HEK293T (cell line): ENCODE measurements at regions not wholly inside any gene's neighbourhood (a gene's known extent, or its start where the extent isn't known, plus 50 kb on each side); places are given as distances from the start of the nearest gene placed in this dataset.
"Not testable (repeated sequence)": the region's sequence is repeated elsewhere in the genome, so short reads cannot be mapped to it uniquely, and the experiment has no call there.

Experiments
- CTCF ChIA-PET: fragments of 350-600 bp; formaldehyde crosslinking; extraction: SDS; loops from one replicate; lab custom pipeline; 2021; ENCODE audit warnings: antibody characterized with exemption, inconsistent platforms; lab: Yijun Ruan, JAX
- POLR2A ChIA-PET: fragments of 350-600 bp; formaldehyde crosslinking; extraction: SDS; loops from one replicate; lab custom pipeline; 2020; ENCODE audit warnings: antibody characterized with exemption, inconsistent platforms; lab: Yijun Ruan, JAX
- DNase-seq: peaks from one replicate; pipeline ENCODE4 v3.0.0; 2012; ENCODE audit warnings: mixed read lengths; ENCODE audit errors: extremely low spot score
- ARNT ChIP-seq: fragments of 450-650 bp; IDR thresholded peaks from 2 replicates; pipeline ENCODE4 v1.6.1; 2017; ENCODE audit warnings: mild to moderate bottlenecking
- BHLHE40 ChIP-seq: fragments of 450-650 bp; IDR thresholded peaks from 2 replicates; pipeline ENCODE4 v1.6.1; 2016; ENCODE audit warnings: mild to moderate bottlenecking, moderate library complexity, borderline replicate concordance
- CTBP1 ChIP-seq: fragments of 450-650 bp; IDR thresholded peaks from 2 replicates; pipeline ENCODE4 v1.6.1; 2016; ENCODE audit warnings: borderline replicate concordance
- ELF4 ChIP-seq: fragments of 450-650 bp; IDR thresholded peaks from 2 replicates; pipeline ENCODE4 v1.6.1; 2017; ENCODE audit warnings: antibody characterized with exemption
- FOXA1 ChIP-seq: fragments of 450-650 bp; IDR thresholded peaks from 2 replicates; pipeline ENCODE4 v1.6.1; 2016; ENCODE audit warnings: mild to moderate bottlenecking
- FOXM1 ChIP-seq: fragments of 450-650 bp; IDR thresholded peaks from 2 replicates; pipeline ENCODE4 v1.6.1; 2017; ENCODE audit warnings: mild to moderate bottlenecking, borderline replicate concordance
- HDGF ChIP-seq: fragments of 450-650 bp; IDR thresholded peaks from 2 replicates; pipeline ENCODE4 v1.6.1; 2017; ENCODE audit warnings: antibody characterized with exemption, borderline replicate concordance
- L3MBTL2 ChIP-seq: fragments of 450-650 bp; conservative IDR thresholded peaks from 2 replicates; pipeline ENCODE4 v1.6.1; 2016; ENCODE audit warnings: mild to moderate bottlenecking
- LEF1 ChIP-seq: fragments of 450-650 bp; IDR thresholded peaks from 2 replicates; pipeline ENCODE4 v1.6.1; 2017; ENCODE audit warnings: mild to moderate bottlenecking, borderline replicate concordance
- NFRKB ChIP-seq: fragments of 450-650 bp; IDR thresholded peaks from 2 replicates; pipeline ENCODE4 v1.6.1; 2016; ENCODE audit warnings: mild to moderate bottlenecking, moderate library complexity
- SP1 ChIP-seq: fragments of 450-650 bp; IDR thresholded peaks from 2 replicates; pipeline ENCODE4 v1.6.1; 2017
- SUZ12 ChIP-seq: fragments of 450-650 bp; IDR thresholded peaks from 2 replicates; pipeline ENCODE4 v1.6.1; 2016; ENCODE audit warnings: mild to moderate bottlenecking
- TARDBP ChIP-seq: fragments of 450-650 bp; IDR thresholded peaks from 2 replicates; pipeline ENCODE4 v1.6.1; 2016
- TF ChIP-seq, protein P1 (sequence below): fragments of 450-650 bp; IDR thresholded peaks from 2 replicates; pipeline ENCODE4 v1.6.1; 2016

DNA sequence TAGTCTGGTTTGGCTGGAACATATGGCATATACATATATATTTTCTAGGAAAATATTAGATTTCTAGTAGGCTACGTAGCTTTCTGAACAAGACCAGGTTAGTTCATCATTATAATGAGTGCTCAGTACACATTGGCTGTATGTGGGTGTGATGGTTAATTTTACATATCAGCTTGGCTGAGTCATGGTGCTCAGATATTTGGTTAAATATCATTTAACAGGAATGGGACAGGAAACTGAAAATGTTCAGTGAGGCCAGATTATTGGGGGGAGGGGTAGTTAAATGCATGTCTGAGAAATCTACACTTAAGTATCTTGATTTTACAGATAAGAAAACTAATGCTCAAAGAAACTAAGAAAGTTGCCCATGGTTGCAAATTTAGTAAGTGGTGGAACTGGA, 160.1 kb downstream of the RBMX2 start:
- no peak for DNase-seq
- ChIA-PET POLR2A (no interaction called here), CTCF (interaction anchor here (1.1 kb wide), 1 partner anchor 14 kb away, joined by 9 read pairs; no protein-coding TSS in a partner anchor)
- TF ChIP-seq LEF1 (no peak), TARDBP (no peak), FOXM1 (no peak), L3MBTL2 (no peak), BHLHE40 (no peak), HDGF (no peak), ARNT (no peak), FOXA1 (no peak), NFRKB (no peak)
- TF ChIP-seq, protein P1, sequence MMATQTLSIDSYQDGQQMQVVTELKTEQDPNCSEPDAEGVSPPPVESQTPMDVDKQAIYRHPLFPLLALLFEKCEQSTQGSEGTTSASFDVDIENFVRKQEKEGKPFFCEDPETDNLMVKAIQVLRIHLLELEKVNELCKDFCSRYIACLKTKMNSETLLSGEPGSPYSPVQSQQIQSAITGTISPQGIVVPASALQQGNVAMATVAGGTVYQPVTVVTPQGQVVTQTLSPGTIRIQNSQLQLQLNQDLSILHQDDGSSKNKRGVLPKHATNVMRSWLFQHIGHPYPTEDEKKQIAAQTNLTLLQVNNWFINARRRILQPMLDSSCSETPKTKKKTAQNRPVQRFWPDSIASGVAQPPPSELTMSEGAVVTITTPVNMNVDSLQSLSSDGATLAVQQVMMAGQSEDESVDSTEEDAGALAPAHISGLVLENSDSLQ: no peak

DNA sequence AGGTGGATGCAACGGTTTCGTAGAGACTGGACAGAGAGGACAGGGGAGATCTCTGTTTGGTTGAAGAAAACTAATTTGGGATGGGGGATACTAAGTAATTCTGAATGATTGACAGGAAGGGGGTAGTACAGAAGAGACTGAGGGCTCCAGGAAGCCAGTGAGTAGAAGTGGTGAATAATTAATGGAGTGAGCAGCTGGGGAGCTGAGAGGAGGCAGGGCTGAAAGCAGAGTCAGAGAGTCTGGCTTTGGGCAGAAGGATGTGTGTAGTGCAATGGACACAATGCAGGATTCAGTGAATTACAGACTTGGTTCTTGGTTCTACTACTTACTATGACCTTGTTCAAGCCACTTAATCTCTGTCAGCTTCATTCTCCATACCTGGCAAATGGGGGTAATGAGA, 161.7 kb downstream of the RBMX2 start:
- no peak for DNase-seq
- CTCF ChIA-PET: interaction anchor here (0.8 kb wide), 1 partner anchor 12 kb away, joined by 4 read pairs; no protein-coding TSS in a partner anchor
- TF ChIP-seq, protein P1: 0 out of 2 replicates have a peak, but pooled peaks have one; percentile 21
- no peak for TF ChIP-seq TARDBP
- no peak for TF ChIP-seq FOXA1
- POLR2A ChIA-PET: no interaction called here

DNA sequence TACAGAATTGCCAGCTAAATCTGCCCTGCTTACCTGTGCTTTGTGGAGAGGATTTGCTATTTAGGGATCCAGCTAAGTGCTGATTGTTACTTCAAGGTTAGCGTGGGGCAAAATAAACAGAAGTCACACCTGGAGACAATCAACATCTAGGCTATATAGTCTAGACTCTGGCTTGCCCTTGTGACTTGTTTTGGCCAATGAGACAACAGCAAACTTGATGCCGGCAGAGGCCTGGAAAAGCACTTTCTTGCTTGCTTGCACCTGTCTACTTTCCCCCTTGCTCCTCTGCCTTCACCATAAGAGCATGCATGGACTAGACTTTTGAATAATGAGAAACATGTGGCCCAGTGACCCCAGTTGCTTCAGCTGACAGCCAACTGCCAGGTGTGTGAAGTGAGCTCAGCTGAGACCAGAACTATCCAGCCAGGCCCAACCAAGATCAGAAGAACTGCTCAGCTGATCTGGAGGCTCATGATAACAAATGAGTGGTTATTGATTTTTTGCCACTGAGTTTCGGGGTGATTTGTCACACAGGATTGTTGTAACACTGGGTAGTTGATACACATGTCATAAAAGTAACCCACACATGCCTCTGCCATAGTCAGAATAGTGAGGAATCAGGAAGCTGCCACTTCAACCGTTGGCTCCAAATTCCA, 164.4 kb downstream of the RBMX2 start:
- POLR2A ChIA-PET: no interaction called here
- TF ChIP-seq HDGF (no peak), ELF4 (no peak), TARDBP (no peak), SP1 (no peak), SUZ12 (no peak), CTBP1 (no peak), ARNT (no peak), BHLHE40 (no peak)
- no peak for DNase-seq
- CTCF ChIA-PET: interaction anchor here (1.2 kb wide), 1 partner anchor 10 kb away, joined by 4 read pairs; no protein-coding TSS in a partner anchor

DNA sequence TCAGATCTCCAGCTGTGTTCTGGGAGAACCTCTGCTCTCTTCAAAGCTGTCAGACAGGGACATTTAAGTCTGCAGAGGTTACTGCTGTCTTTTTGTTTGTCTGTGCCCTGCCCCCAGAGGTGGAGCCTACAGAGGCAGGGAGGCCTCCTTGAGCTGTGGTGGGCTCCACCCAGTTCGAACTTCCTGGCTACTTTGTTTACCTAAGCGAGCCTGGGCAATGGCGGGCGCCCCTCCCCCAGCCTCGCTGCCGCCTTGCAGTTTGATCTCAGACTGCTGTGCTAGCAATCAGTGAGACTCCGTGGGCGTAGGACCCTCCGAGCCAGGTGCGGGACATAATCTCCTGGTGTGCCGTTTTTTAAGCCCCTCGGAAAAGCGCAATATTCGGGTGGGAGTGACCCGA, 171.2 kb downstream of the RBMX2 start:
- CTCF ChIA-PET, POLR2A ChIA-PET, DNase-seq: not testable (repeated sequence)
